Stomach (tissue), 8 donors: ENCODE measurements at regions not wholly inside any gene's neighbourhood (a gene's known extent, or its start where the extent isn't known, plus 50 kb on each side); places are given as distances from the start of the nearest gene placed in this dataset.
A peak's percentile ranks its signal among the peaks of the same experiment; 100 is the strongest.

Experiments
- DNase-seq, 2 donors: peaks; one replicate each; pipeline versions ENCODE4 v3.0.0 to v3.0.0-alpha.2; 2013 to 2019
- H3K27ac ChIP-seq, 5 donors: fragments of 200-600 bp in 4 of 5; sonication (generic) in 4 of 5; one replicate each; pipeline ENCODE4 v1.5.1; 2013 to 2019; ENCODE audit warnings: mild to moderate bottlenecking in 1 of 5, moderate library complexity in 1 of 5
- H3K27me3 ChIP-seq, 3 donors: fragments of 200-600 bp; sonication (generic); one replicate each; pipeline ENCODE4 v1.5.1; 2017 to 2019; ENCODE audit warnings: mixed run types in 1 of 3
- H3K36me3 ChIP-seq, 4 donors: fragments of 200-600 bp; sonication (generic); 1 replicate in 3 of 4; 2 replicates in 1 of 4; pipeline ENCODE4 v1.5.1; 2016 to 2019
- H3K4me1 ChIP-seq, 4 donors: fragments of 200-600 bp; sonication (generic); one replicate each; pipeline ENCODE4 v1.5.1; 2016 to 2019
- H3K4me3 ChIP-seq, 4 donors: fragments of 200-600 bp; sonication (generic) in 3 of 4; one replicate each; pipeline ENCODE4 v1.5.1; 2016 to 2019; ENCODE audit warnings: mild to moderate bottlenecking in 1 of 4
- H3K9me3 ChIP-seq, 4 donors: fragments of 200-600 bp; sonication (generic); one replicate each; pipeline ENCODE4 v1.5.1; 2016 to 2019
- EP300 ChIP-seq: sonication (generic); formaldehyde crosslinking; IDR thresholded peaks from one replicate; pipeline ENCODE4 v1.6.1; 2017; ENCODE audit warnings: antibody characterized with exemption
- POLR2A ChIP-seq, 4 donors: fragments of 450-650 bp; IDR thresholded peaks; one replicate each; pipeline ENCODE4 v1.6.1; 2016; ENCODE audit warnings: antibody characterized with exemption in 4 of 4, control low read depth in 2 of 4, mild to moderate bottlenecking in 1 of 4, moderate library complexity in 1 of 4
- POLR2AphosphoS5 ChIP-seq, 3 donors: sonication (generic); formaldehyde crosslinking; IDR thresholded peaks; one replicate each; pipeline ENCODE4 v1.6.1; 2016; ENCODE audit warnings: antibody characterized with exemption in 3 of 3
- whole genome bisulfite sequencing, 5 donors: extraction: QIAGEN DNeasy Blood & Tissue Kit in 3 of 5; methylation state at CpG; one replicate each; pipeline versions ENCODE4 v1.1.5 to v1.1.7; 2013 to 2018; 5-methylcytosine and 5-hydroxymethylcytosine counted together
- intact Hi-C: fragments of 100-400 bp; cut with DNase I; formaldehyde crosslinking; loops from one replicate; pipeline ENCODE4 v1.15.1; 2023; ENCODE audit warnings: low total_unique reads
- TF ChIP-seq, protein P1 (sequence below), 7 experiments: fragments of 450-650 bp in 4 of 7; fragments of 200-600 bp in 3 of 7; sonication (generic) in 3 of 7; IDR thresholded peaks; one replicate each; pipeline ENCODE4 v1.5.1; 2016 to 2019; ENCODE audit warnings: antibody characterized with exemption in 7 of 7, control low read depth in 2 of 7, mild to moderate bottlenecking in 1 of 7
- donor health status: healthy with polysubstance abuse.
- donor health status: Bipolar disorder and iron deficiency.
- donor health status: healthy.

DNA sequence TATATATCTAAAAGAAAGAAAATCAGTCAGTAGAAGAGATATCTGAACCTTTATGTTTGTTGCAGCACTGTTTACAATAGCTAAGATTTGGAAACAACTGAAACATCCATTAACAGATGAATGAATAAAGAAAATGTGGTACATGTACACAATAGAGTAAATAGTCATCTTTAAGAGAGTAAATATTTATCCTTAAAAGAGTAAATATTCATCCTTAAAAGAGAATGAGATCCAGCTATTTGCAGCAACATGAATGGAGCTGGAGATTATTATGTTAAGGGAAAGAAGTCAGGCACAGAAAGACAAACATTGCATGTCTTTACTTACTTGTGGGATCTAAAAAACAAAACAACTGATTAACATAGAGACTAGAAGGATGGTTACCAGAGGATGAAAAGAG is 197.0 kb upstream of the CBLB start:
- no peaks in the 10 kb centered on the region for H3K36me3 ChIP-seq
- H3K27me3 ChIP-seq, result no peaks in the 10 kb centered on the region
- H3K9me3 ChIP-seq, result peaks cover 0 to 4% (median 2%) of the 10 kb centered on the region in 4 donors
- H3K27ac ChIP-seq, result no peak overlapping the region
- DNase-seq, result no peak
- H3K4me1 ChIP-seq, result no peaks in the 10 kb centered on the region
- TF ChIP-seq POLR2AphosphoS5 (IDR thresholded peaks at IDR 0.05), result no peak
- H3K4me3 ChIP-seq, result no peak overlapping the region
- intact Hi-C loops, result no loop called here

DNA sequence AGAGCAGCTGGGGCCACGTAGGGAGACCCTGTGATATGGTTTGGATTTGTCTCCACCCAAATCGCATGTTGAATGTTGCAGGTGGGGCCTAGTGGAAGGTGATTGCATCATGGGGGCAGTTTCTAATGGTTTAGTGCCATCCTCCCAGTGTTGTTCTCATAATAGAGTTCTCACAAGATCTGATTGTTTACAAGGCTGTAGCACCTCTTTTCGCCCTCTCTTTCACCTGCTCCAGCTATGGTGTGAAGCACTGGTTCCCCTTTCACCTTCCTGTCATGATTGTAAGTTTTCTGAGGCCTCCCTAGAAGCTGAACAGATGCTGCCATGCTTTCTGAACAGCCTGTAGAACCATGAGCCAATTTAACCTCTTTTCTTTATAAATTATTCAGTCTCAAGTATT is 198.9 kb upstream of the CBLB start:
- H3K4me1 ChIP-seq, result no peaks in the 10 kb centered on the region
- no peak overlapping the region for H3K4me3 ChIP-seq
- H3K9me3 ChIP-seq, result peaks cover 0 to 4% (median 2%) of the 10 kb centered on the region in 4 donors
- intact Hi-C loops, result no loop called here
- no peak overlapping the region for H3K27ac ChIP-seq
- TF ChIP-seq, protein P1, sequence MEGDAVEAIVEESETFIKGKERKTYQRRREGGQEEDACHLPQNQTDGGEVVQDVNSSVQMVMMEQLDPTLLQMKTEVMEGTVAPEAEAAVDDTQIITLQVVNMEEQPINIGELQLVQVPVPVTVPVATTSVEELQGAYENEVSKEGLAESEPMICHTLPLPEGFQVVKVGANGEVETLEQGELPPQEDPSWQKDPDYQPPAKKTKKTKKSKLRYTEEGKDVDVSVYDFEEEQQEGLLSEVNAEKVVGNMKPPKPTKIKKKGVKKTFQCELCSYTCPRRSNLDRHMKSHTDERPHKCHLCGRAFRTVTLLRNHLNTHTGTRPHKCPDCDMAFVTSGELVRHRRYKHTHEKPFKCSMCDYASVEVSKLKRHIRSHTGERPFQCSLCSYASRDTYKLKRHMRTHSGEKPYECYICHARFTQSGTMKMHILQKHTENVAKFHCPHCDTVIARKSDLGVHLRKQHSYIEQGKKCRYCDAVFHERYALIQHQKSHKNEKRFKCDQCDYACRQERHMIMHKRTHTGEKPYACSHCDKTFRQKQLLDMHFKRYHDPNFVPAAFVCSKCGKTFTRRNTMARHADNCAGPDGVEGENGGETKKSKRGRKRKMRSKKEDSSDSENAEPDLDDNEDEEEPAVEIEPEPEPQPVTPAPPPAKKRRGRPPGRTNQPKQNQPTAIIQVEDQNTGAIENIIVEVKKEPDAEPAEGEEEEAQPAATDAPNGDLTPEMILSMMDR (IDR thresholded peaks at IDR 0.05), result no peak
- TF ChIP-seq POLR2AphosphoS5 (IDR thresholded peaks at IDR 0.05) (no peak), EP300 (no peak), POLR2A (IDR thresholded peaks at IDR 0.05) (no peak)
- H3K27me3 ChIP-seq, result no peaks in the 10 kb centered on the region
- no peaks in the 10 kb centered on the region for H3K36me3 ChIP-seq
- no peak for DNase-seq
- 71 to 85% (median 84%) methylated on average over 3 of the region's 3 CpGs for WGBS, 5 donors

DNA sequence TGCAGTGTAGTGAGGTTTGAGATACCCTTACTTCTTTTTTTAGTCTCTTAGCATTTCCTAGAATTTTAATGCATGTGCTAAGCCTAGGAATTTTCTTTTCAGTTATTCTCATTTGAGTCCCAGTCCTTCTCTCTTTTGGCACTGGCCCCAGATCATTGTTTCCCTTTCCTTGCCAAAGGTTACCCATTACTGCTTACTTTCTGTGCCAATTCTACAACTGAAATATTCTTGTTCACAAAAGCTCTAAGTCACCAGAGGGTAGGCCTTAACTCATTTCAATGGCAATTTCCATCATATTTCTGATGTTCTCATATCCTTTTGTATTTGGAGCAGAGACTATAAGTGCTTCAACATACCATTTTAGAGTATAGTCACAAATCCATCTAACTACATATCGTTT is 199.6 kb upstream of the CBLB start:
- DNase-seq, result no peak
- peak overlapping the region in 3 of 5 donors; percentile 5 to 53 (median 35) for H3K27ac ChIP-seq
- H3K9me3 ChIP-seq, result peaks cover 0 to 4% (median 2%) of the 10 kb centered on the region in 4 donors
- intact Hi-C loops, result no loop called here
- H3K4me3 ChIP-seq, result no peak overlapping the region
- H3K36me3 ChIP-seq, result no peaks in the 10 kb centered on the region
- H3K4me1 ChIP-seq, result no peaks in the 10 kb centered on the region
- TF ChIP-seq POLR2A (IDR thresholded peaks at IDR 0.05) (no peak), POLR2AphosphoS5 (IDR thresholded peaks at IDR 0.05) (no peak), EP300 (no peak)
- TF ChIP-seq, protein P1 (IDR thresholded peaks at IDR 0.05), result no peak
- no peaks in the 10 kb centered on the region for H3K27me3 ChIP-seq
- WGBS, 5 donors, result 64 to 71% (median 68%) methylated on average over 1 of the region's 1 CpG

DNA sequence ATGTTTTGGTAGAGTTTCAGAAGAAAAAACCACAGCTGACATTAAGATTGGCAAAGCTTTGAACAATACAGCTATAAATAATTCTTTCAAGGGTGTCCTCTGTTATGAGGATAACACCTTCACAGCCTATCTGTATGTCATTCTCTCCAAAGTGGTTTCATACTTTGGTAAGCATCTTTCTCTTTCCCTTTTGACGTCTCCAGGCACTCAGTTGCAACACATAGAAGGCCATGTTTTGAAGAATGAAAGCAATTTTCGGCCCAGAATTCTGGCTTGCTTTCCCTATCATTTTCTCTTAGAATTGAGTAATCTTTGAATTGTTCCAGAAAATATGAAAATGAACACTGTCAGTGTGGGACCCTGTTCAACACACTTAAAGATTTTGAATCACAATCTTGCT is 200.0 kb upstream of the CBLB start:
- intact Hi-C loops, result no loop called here
- Histone ChIP-seq H3K4me3 (no peak overlapping the region), H3K4me1 (no peaks in the 10 kb centered on the region), H3K9me3 (peaks cover 0 to 4% (median 2%) of the 10 kb centered on the region in 4 donors), H3K27ac (peak overlapping the region in 3 of 5 donors; percentile 5 to 53 (median 35)), H3K36me3 (no peaks in the 10 kb centered on the region), H3K27me3 (no peaks in the 10 kb centered on the region)
- peak in 1 of 2 donors; percentile 32 for DNase-seq
- TF ChIP-seq, protein P1 (IDR thresholded peaks at IDR 0.05), result no peak
- 69 to 75% (median 73%) methylated on average over 2 of the region's 2 CpGs for WGBS, 5 donors

DNA sequence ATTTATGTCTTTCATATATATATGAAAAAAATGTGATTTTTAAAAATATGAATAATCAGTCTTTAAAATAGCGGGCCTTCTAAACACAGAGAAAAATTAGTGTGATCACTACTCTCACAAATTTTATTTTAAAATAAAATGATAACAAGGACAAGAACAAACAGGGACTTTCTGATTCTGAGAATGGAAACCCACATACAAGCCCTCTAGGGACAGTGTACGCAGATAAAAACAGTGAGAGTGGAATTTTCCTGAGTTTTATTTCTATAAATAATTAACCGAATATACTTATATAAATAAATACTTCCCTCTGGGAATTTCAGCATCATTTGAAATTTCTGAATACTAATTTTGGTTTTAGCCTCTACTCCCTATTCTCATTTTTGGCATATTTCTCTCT is 201.4 kb upstream of the CBLB start:
- H3K36me3 ChIP-seq, result no peaks in the 10 kb centered on the region
- intact Hi-C loops, result no loop called here
- H3K4me1 ChIP-seq, result no peaks in the 10 kb centered on the region
- WGBS, 5 donors, result 71 to 90% (median 84%) methylated on average over 3 of the region's 3 CpGs
- H3K4me3 ChIP-seq, result no peak overlapping the region
- DNase-seq, result no peak
- H3K27me3 ChIP-seq, result no peaks in the 10 kb centered on the region
- H3K9me3 ChIP-seq, result no peaks in the 10 kb centered on the region
- TF ChIP-seq EP300, result no peak
- TF ChIP-seq, protein P1 (IDR thresholded peaks at IDR 0.05), result no peak
- TF ChIP-seq POLR2A (IDR thresholded peaks at IDR 0.05), result no peak
- TF ChIP-seq POLR2AphosphoS5 (IDR thresholded peaks at IDR 0.05), result no peak
- H3K27ac ChIP-seq, result no peak overlapping the region
